OCI-LY1 (cell line): ENCODE measurements at regions not wholly inside any gene's neighbourhood (a gene's known extent, or its start where the extent isn't known, plus 50 kb on each side); places are given as distances from the start of the nearest gene placed in this dataset.

Experiments
- H2AFZ ChIP-seq: fragments of 200-600 bp; sonication (generic), shearing (Covaris generic); 2 replicates; pipeline ENCODE4 v1.6.0; 2014; ENCODE audit warnings: antibody characterized with exemption, mild to moderate bottlenecking, low read length
- H3F3A ChIP-seq: fragments of 200-600 bp; sonication (generic), shearing (Covaris generic); 2 replicates; pipeline ENCODE4 v1.6.0; 2014; ENCODE audit warnings: mild to moderate bottlenecking, antibody characterized with exemption, low read length, moderate library complexity; ENCODE audit not compliant: insufficient read depth
- H3K27ac ChIP-seq: fragments of 200-600 bp; sonication (generic); 2 replicates; pipeline ENCODE4 v1.5.1; 2014; ENCODE audit warnings: low read length, mixed run types, mild to moderate bottlenecking, low read depth; ENCODE audit not compliant: poor library complexity, severe bottlenecking
- H3K27me3 ChIP-seq: fragments of 200-600 bp; sonication (generic); 2 replicates; pipeline ENCODE4 v1.6.0; 2014; ENCODE audit warnings: antibody characterized with exemption, mild to moderate bottlenecking, low read length, moderate library complexity; ENCODE audit not compliant: insufficient read depth
- H3K36me3 ChIP-seq: fragments of 200-600 bp; sonication (generic); 2 replicates; pipeline ENCODE4 v1.6.1; 2014; ENCODE audit warnings: mild to moderate bottlenecking, antibody characterized with exemption, low read length, moderate library complexity, mixed read lengths; ENCODE audit not compliant: insufficient read depth
- H3K4me1 ChIP-seq: fragments of 200-600 bp; sonication (generic); 2 replicates; pipeline ENCODE4 v1.5.1; 2014; ENCODE audit warnings: mild to moderate bottlenecking, low read length, moderate library complexity; ENCODE audit not compliant: insufficient read depth, severe bottlenecking
- H3K4me2 ChIP-seq: fragments of 200-600 bp; sonication (generic), shearing (Covaris generic); 2 replicates; pipeline ENCODE4 v1.6.1; 2014; ENCODE audit warnings: low read length
- H3K4me3 ChIP-seq: fragments of 200-600 bp; sonication (generic); 2 replicates; pipeline ENCODE4 v1.5.1; 2014; ENCODE audit warnings: low read length, low read depth, mild to moderate bottlenecking, mixed read lengths; ENCODE audit not compliant: poor library complexity, severe bottlenecking
- H3K79me2 ChIP-seq: fragments of 200-600 bp; shearing (Covaris generic); 2 replicates; pipeline ENCODE4 v1.6.1; 2016; ENCODE audit warnings: mixed run types, low read length, mixed read lengths; ENCODE audit not compliant: insufficient read depth
- H3K9ac ChIP-seq: fragments of 200-600 bp; sonication (generic), shearing (Covaris generic); 2 replicates; pipeline ENCODE4 v1.6.1; 2014; ENCODE audit warnings: mild to moderate bottlenecking, low read length, mixed read lengths
- H3K9me2 ChIP-seq: fragments of 200-600 bp; sonication (generic), shearing (Covaris generic); 2 replicates; pipeline ENCODE4 v1.6.1; 2014; ENCODE audit warnings: low read depth, mild to moderate bottlenecking, low read length, mixed read lengths
- H3K9me3 ChIP-seq: fragments of 200-600 bp; shearing (Covaris generic); 2 replicates; pipeline ENCODE4 v1.6.1; 2014; ENCODE audit warnings: low read length, mixed read lengths
- H4K20me1 ChIP-seq: fragments of 200-600 bp; sonication (generic), shearing (Covaris generic); 2 replicates; pipeline ENCODE4 v1.6.0; 2016; ENCODE audit warnings: mild to moderate bottlenecking, low read length; ENCODE audit not compliant: insufficient read depth
- CTCF ChIP-seq: fragments of 200-600 bp; sonication (generic), shearing (Covaris generic); IDR thresholded peaks from 2 replicates; pipeline ENCODE4 v1.5.1; 2017; ENCODE audit warnings: mild to moderate bottlenecking, antibody characterized with exemption, low read length, moderate library complexity, mixed read lengths
- EZH2 ChIP-seq: fragments of 200-600 bp; sonication (generic), shearing (Covaris generic); IDR thresholded peaks from 2 replicates; pipeline ENCODE4 v1.8.0; 2017; ENCODE audit warnings: borderline replicate concordance, mixed run types, mild to moderate bottlenecking, antibody characterized with exemption, low read length, moderate library complexity, mixed read lengths

GRCh38 chr1:96208428-96208827 lies 513.2 kb upstream of the PTBP2 start:
- no peaks in the 10 kb centered on the region for H3K27me3 ChIP-seq
- no peak overlapping the region for H3K27ac ChIP-seq
- no peaks in the 10 kb centered on the region for H3K9me2 ChIP-seq
- H3K36me3 ChIP-seq = no peaks in the 10 kb centered on the region
- no peaks in the 10 kb centered on the region for H3K9me3 ChIP-seq
- H2AFZ ChIP-seq = no peak overlapping the region
- TF ChIP-seq EZH2 (no peak), CTCF (no peak)
- H3K4me3 ChIP-seq = no peak overlapping the region
- H3K4me1 ChIP-seq = no peaks in the 10 kb centered on the region
- no peaks in the 10 kb centered on the region for H3F3A ChIP-seq
- H3K79me2 ChIP-seq = no peaks in the 10 kb centered on the region
- no peak overlapping the region for H3K9ac ChIP-seq
- no peaks in the 10 kb centered on the region for H4K20me1 ChIP-seq
- H3K4me2 ChIP-seq = no peak overlapping the region

GRCh38 chr1:96210054-96210453 lies 511.5 kb upstream of the PTBP2 start:
- Histone ChIP-seq H3K27ac (no peak overlapping the region), H3K9me2 (no peaks in the 10 kb centered on the region), H3K9ac (no peak overlapping the region), H3K4me3 (no peak overlapping the region), H3K4me2 (no peak overlapping the region), H4K20me1 (no peaks in the 10 kb centered on the region), H3K36me3 (no peaks in the 10 kb centered on the region), H3F3A (no peaks in the 10 kb centered on the region), H3K4me1 (no peaks in the 10 kb centered on the region), H3K27me3 (no peaks in the 10 kb centered on the region), H3K9me3 (no peaks in the 10 kb centered on the region), H3K79me2 (no peaks in the 10 kb centered on the region), H2AFZ (no peak overlapping the region)
- TF ChIP-seq EZH2 (no peak), CTCF (no peak)

- no peak overlapping the region for H3K27ac ChIP-seq
- H3K9me2 ChIP-seq = no peaks in the 10 kb centered on the region
- H3K4me1 ChIP-seq = no peaks in the 10 kb centered on the region
- H3K4me3 ChIP-seq = no peak overlapping the region
- no peak overlapping the region for H3K4me2 ChIP-seq
- H3K9ac ChIP-seq = no peak overlapping the region
- H3K79me2 ChIP-seq = no peaks in the 10 kb centered on the region
- no peaks in the 10 kb centered on the region for H4K20me1 ChIP-seq
- no peak overlapping the region for H2AFZ ChIP-seq
- no peaks in the 10 kb centered on the region for H3F3A ChIP-seq
- no peaks in the 10 kb centered on the region for H3K27me3 ChIP-seq
- TF ChIP-seq EZH2 (no peak), CTCF (no peak)
- no peaks in the 10 kb centered on the region for H3K36me3 ChIP-seq
- H3K9me3 ChIP-seq = no peaks in the 10 kb centered on the region
Measured at GRCh38 chr1:96211202-96211601, 510.4 kb upstream of the PTBP2 start.
